ENCODE measurements at regions not wholly inside any gene's neighbourhood (a gene's known extent, or its start where the extent isn't known, plus 50 kb on each side); places are given as distances from the start of the nearest gene placed in this dataset.

- TF ChIP-seq CTCF (IDR thresholded peaks at IDR 0.05) (no peak), POLR2A (IDR thresholded peaks at IDR 0.05) (no peak)
Observed at GRCh38 chr5:74261866-74262265, 378.7 kb downstream of the ENC1 start.
